ENCODE measurements at regions not wholly inside any gene's neighbourhood (a gene's known extent, or its start where the extent isn't known, plus 50 kb on each side); places are given as distances from the start of the nearest gene placed in this dataset.
"Not testable (repeated sequence)": the region's sequence is repeated elsewhere in the genome, so short reads cannot be mapped to it uniquely, and the experiment has no call there.

GRCh38 chr9:95584176-95584575 lies 67.4 kb upstream of the PTCH1 start:
- no peak for DNase-seq (ENCODE audit: low read depth in 2 of 2)

- no peak for DNase-seq (ENCODE audit: low read depth in 2 of 2)
These were observed 65.1 kb upstream of the PTCH1 start for GRCh38 chr9:95581900-95582299.

DNA sequence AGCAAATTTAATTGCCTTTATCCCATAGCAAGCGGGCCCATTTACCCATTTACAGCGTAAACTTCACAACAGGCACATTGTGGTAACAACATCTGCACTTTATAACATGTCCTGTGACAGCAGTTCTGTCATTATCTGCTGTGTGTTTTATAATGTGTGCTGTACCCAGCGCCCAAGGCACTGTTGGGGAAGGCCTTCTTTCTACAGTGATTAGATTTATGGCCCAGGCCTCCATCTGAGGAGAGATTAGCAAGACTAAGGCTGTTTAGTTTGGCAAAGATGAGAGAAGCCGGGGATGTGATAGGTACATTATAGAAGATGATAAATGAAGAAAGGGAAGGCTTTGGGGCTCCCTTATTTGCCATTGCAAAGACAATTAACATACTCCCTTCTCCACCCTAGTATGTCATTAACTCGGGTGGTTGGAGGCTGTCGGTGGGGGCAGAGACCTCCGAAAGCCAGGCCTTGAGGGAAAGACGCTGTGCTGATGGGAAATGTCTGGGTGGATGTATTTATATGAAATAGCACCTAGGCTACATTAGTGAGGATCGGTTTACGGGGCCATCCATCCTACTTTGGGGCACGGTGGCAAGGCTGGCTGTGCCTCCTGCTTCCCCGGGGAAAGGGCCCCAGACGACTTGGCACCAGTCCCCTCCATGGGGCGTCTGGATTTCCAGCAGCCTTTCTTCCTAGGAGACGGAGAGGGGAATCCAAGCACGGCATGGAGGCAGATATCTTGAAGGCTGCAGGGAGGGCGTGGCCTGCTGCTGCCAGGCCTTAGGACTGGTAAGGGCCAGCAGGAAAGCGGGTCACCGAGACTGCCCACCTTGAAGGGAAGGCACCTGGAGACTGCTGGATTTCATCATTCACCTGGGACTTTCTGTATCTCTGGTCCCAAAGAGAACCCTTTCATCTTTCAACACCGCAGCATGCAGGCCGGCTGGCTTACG lies 64.3 kb upstream of the PTCH1 start:
- no peak for DNase-seq (ENCODE audit: low read depth in 2 of 2)

- DNase-seq (ENCODE audit: low read depth in 2 of 2), result no peak
These were observed 58.2 kb upstream of the PTCH1 start for GRCh38 chr9:95574866-95575553.

DNA sequence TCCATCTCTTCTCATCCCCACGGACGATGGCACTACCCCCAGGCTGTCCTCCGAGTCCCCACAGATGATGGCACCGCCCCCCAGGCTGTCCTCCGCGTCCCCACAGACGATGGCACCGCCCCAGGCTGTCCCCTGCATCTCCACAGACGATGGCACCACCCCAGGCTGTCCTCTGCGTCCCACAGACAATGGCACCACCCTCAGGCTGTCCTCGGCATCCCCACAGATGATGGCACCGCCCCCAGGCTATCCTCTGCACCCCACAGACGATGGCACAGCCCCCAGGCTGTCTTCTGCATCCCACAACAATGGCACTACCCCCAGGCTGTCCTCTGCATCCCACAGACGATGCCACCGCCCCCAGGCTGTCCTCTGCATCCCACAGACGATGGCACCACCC lies 57.4 kb upstream of the PTCH1 start:
- DNase-seq (ENCODE audit: low read depth in 2 of 2), result no peak

- no peak for DNase-seq (ENCODE audit: low read depth in 2 of 2)
These were observed 56.7 kb upstream of the PTCH1 start for GRCh38 chr9:95573463-95573862.

- no peak for DNase-seq (ENCODE audit: low read depth in 2 of 2)
These were observed 55.8 kb upstream of the PTCH1 start for GRCh38 chr9:95572381-95573151.

GRCh38 chr9:95570646-95571045 lies 53.9 kb upstream of the PTCH1 start:
- no peak for DNase-seq (ENCODE audit: low read depth in 2 of 2)

- no peak for DNase-seq (ENCODE audit: low read depth in 2 of 2)
These were observed 53.4 kb upstream of the PTCH1 start for GRCh38 chr9:95570150-95570549.

DNA sequence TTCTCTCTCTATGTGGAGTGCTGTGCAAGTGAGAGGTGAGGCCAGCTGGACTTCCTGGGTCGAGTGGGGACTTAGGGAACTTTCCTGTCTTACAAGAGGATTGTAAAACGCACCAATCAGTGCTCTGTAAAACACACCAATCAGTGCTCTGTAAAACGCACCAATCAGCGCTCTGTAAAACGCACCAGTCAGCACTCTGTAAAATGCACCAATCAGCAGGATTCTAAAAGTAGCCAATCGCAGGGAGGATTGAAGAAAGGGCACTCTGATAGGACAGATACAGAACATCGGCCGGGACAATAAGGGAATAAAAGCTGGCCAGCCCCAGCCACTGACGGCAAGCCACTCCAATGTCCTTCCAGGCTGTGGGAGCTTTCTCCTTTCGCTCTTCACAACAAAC lies 52.0 kb upstream of the PTCH1 start:
- DNase-seq (ENCODE audit: low read depth in 2 of 2), result not testable (repeated sequence)

Measured in stimulated activated CD8-positive, alpha-beta memory T cell treated with anti-CD3 and anti-CD28 coated beads, Interleukin-7, amount 100 ng/mL, for 1 hour (primary cell).